ENCODE measurements at regions not wholly inside any gene's neighbourhood (a gene's known extent, or its start where the extent isn't known, plus 50 kb on each side); places are given as distances from the start of the nearest gene placed in this dataset.

DNA sequence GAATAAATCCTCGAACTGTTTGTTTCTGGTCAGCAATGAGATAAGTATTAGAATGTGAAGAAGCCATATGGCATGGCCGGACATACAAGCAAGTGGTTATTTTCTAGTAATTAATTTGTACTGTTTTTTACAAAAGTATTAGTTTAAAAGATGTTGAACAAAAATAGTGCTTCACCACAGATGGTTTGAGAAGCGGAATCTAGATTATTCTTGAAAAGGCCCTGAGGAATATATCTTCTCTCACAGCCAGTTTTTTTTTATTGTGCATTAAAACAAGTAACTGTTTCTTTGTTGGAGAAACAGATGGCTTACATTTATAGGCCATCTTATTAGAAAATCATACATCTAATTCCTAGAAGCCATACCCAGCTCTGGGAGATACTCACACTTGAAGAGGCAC lies 153.3 kb downstream of the TMEM26 start (continued):
- no peak for TF ChIP-seq ZNF569 (CRISPR knock-in tag; IDR thresholded peaks at IDR 0.05; ENCODE audit: borderline replicate concordance)
- TF ChIP-seq RELA (CRISPR knock-in tag; IDR thresholded peaks at IDR 0.05), result no peak
- no peak for TF ChIP-seq GTF2F1 (IDR thresholded peaks at IDR 0.05; ENCODE audit: low read length)
- TF ChIP-seq ARID2 (CRISPR knock-in tag; IDR thresholded peaks at IDR 0.05; ENCODE audit: borderline replicate concordance), result no peak
- no peak for TF ChIP-seq PHF21A (CRISPR knock-in tag; IDR thresholded peaks at IDR 0.05)
- TF ChIP-seq ZNF83 (CRISPR knock-in tag; IDR thresholded peaks at IDR 0.05; ENCODE audit: borderline replicate concordance), result no peak
- no peak for TF ChIP-seq HNF4A (CRISPR knock-in tag; IDR thresholded peaks at IDR 0.05)

DNA sequence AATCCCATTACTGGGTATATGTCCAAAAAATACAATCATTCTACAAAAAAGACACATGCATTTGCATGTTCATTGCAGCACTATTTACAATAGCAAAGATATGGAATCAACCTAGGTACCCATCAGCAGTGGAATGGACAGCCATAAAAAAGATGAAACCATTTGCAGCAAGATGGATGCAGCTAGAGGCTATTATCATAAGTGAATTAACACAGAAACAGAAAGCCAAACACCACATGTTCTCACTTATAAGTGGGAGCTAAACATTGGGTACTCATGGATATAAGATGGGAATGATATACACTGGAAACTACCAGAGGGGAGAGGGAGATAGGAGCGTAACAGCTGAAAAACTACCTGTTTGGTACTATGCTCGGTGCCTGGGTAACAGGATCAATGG lies 154.0 kb downstream of the TMEM26 start:
- CTCF ChIA-PET (ENCODE audit: low intra/inter-chr PET ratio, low total read pairs), result no interaction called here
- TF ChIP-seq, protein P1, sequence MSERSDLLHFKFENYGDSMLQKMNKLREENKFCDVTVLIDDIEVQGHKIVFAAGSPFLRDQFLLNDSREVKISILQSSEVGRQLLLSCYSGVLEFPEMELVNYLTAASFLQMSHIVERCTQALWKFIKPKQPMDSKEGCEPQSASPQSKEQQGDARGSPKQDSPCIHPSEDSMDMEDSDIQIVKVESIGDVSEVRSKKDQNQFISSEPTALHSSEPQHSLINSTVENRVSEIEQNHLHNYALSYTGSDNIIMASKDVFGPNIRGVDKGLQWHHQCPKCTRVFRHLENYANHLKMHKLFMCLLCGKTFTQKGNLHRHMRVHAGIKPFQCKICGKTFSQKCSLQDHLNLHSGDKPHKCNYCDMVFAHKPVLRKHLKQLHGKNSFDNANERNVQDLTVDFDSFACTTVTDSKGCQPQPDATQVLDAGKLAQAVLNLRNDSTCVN (CRISPR knock-in tag; IDR thresholded peaks at IDR 0.05; ENCODE audit: borderline replicate concordance), result no peak
- TF ChIP-seq CCDC6 (CRISPR knock-in tag; IDR thresholded peaks at IDR 0.05) (no peak), PAWR (CRISPR knock-in tag; IDR thresholded peaks at IDR 0.05; ENCODE audit: borderline replicate concordance) (no peak), ZFP82 (CRISPR knock-in tag; IDR thresholded peaks at IDR 0.05; ENCODE audit: borderline replicate concordance) (no peak), RBM22 (optimal IDR thresholded peaks at IDR 0.05; ENCODE audit: low read length) (no peak)
- TF ChIP-seq, protein P2, sequence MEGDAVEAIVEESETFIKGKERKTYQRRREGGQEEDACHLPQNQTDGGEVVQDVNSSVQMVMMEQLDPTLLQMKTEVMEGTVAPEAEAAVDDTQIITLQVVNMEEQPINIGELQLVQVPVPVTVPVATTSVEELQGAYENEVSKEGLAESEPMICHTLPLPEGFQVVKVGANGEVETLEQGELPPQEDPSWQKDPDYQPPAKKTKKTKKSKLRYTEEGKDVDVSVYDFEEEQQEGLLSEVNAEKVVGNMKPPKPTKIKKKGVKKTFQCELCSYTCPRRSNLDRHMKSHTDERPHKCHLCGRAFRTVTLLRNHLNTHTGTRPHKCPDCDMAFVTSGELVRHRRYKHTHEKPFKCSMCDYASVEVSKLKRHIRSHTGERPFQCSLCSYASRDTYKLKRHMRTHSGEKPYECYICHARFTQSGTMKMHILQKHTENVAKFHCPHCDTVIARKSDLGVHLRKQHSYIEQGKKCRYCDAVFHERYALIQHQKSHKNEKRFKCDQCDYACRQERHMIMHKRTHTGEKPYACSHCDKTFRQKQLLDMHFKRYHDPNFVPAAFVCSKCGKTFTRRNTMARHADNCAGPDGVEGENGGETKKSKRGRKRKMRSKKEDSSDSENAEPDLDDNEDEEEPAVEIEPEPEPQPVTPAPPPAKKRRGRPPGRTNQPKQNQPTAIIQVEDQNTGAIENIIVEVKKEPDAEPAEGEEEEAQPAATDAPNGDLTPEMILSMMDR (CRISPR knock-in tag; IDR thresholded peaks at IDR 0.05), result no peak
- TF ChIP-seq, protein P3, sequence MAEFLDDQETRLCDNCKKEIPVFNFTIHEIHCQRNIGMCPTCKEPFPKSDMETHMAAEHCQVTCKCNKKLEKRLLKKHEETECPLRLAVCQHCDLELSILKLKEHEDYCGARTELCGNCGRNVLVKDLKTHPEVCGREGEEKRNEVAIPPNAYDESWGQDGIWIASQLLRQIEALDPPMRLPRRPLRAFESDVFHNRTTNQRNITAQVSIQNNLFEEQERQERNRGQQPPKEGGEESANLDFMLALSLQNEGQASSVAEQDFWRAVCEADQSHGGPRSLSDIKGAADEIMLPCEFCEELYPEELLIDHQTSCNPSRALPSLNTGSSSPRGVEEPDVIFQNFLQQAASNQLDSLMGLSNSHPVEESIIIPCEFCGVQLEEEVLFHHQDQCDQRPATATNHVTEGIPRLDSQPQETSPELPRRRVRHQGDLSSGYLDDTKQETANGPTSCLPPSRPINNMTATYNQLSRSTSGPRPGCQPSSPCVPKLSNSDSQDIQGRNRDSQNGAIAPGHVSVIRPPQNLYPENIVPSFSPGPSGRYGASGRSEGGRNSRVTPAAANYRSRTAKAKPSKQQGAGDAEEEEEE (CRISPR knock-in tag; IDR thresholded peaks at IDR 0.05; ENCODE audit: borderline replicate concordance), result no peak
- no TSS peak for BruUV-seq (replicated peaks)

More for the DNA sequence above, 154.0 kb downstream of the TMEM26 start:
- ATAC-seq (no peak), FAIRE-seq (no peak), DNase-seq (ENCODE audit: low spot score) (no peak)
- WGBS (ENCODE audit: low lambda C conversion rate), result 2% methylated on average over 2 of the region's 2 CpGs
- H3K4me2 ChIP-seq (ENCODE audit: low read depth, low read length), result no peak overlapping the region
- H3K4me1 ChIP-seq (ENCODE audit: insufficient read depth, low read length), result no peaks in the 10 kb centered on the region
- intact Hi-C loops (cut with micrococcal nuclease; ENCODE audit: unreplicated experiment), result no loop called here
- in situ Hi-C loops (cut with HindIII; ENCODE audit: extremely low pct_ligation_motif_present, low pct_unique_long_range_greater_than_20kb), result no loop called here
- H4K20me1 ChIP-seq (ENCODE audit: insufficient read depth, low read length), result no peaks in the 10 kb centered on the region
- POLR2A ChIA-PET, result no interaction called here
- H3K9ac ChIP-seq (ENCODE audit: insufficient read depth, low read depth, low read length), result no peak overlapping the region
- H3K27me3 ChIP-seq (ENCODE audit: control insufficient read depth in 1 of 2, insufficient read depth in 2 of 2, low read length in 2 of 2), result peaks cover 0 to 10% of the 10 kb centered on the region in 2 experiments; a peak in 1 of 5 replicates
- no peaks in the 10 kb centered on the region for H3K79me2 ChIP-seq (ENCODE audit: insufficient read depth, low read length)
- H3K9me3 ChIP-seq (ENCODE audit: low read length), result no peaks in the 10 kb centered on the region
- no peaks in the 10 kb centered on the region for H3K36me3 ChIP-seq (replicated peaks in 1 of 2; ENCODE audit: control insufficient read depth in 1 of 2, insufficient read depth in 2 of 2, low read length in 2 of 2)
- no peak overlapping the region for H3K4me3 ChIP-seq (replicated peaks in 1 of 3; ENCODE audit: insufficient read depth in 1 of 3, low read depth in 2 of 3, low read length in 3 of 3)
- H2AFZ ChIP-seq (ENCODE audit: low read length), result no peak overlapping the region
- no peak overlapping the region for H3K27ac ChIP-seq (ENCODE audit: extremely low read length, insufficient read depth, low read length)
